NCI-H2081 treated with DMSO at 0.1 percent for 48 hours (cell line): ENCODE measurements at regions not wholly inside any gene's neighbourhood (a gene's known extent, or its start where the extent isn't known, plus 50 kb on each side); places are given as distances from the start of the nearest gene placed in this dataset.
"Not testable (repeated sequence)": the region's sequence is repeated elsewhere in the genome, so short reads cannot be mapped to it uniquely, and the experiment has no call there.

Experiments used
- DNase-seq: peaks from one replicate; lab custom pipeline; 2025; lab: John Stamatoyannopoulos, UW

DNA sequence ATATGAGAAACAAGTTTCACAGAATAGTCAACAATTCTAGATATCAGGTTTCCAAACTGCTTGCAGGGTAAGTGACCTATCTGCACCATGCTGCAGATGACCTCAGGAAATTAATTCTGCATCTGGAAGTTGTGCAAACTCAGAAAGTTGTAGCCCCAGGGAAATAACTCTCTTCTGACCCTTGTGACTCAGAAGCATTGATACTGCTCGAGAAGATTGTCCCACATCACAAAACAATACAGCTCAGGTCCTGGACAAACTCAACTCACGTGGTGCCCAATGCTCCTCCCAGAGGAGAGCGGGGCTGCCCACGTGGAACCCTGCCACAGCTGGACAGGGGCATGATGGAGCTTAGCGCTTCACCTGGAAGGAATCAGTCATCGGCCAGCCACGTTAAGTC lies 221.9 kb upstream of the LRRC61 start:
- not testable (repeated sequence) for DNase-seq

GRCh38 chr7:150107283-150107682 lies 215.9 kb upstream of the LRRC61 start:
- DNase-seq: not testable (repeated sequence)

GRCh38 chr7:150110375-150110820 lies 212.8 kb upstream of the LRRC61 start:
- not testable (repeated sequence) for DNase-seq

- not testable (repeated sequence) for DNase-seq
Observed at GRCh38 chr7:150110882-150111281, 212.3 kb upstream of the LRRC61 start.

- not testable (repeated sequence) for DNase-seq
Observed at GRCh38 chr7:150111373-150112139, 211.6 kb upstream of the LRRC61 start.

DNA sequence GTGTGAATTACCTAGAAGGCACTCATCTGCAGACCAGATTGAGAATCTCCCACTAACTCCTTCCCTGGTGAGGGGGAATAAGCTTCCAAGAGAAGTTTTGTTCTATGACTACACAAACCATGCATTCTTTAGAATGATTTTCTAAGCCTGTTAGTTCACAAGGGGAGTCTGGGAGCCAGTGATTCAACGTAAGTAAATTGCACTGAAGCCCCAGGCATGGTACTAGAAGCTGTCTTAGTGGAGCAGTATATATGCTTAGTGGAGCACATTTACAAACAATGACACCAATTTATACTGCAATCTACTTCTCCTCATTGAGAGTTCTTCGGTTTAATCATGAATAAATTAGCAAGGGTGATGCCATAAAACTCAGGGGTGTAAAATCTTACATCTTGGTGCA lies 209.9 kb upstream of the LRRC61 start:
- not testable (repeated sequence) for DNase-seq

DNA sequence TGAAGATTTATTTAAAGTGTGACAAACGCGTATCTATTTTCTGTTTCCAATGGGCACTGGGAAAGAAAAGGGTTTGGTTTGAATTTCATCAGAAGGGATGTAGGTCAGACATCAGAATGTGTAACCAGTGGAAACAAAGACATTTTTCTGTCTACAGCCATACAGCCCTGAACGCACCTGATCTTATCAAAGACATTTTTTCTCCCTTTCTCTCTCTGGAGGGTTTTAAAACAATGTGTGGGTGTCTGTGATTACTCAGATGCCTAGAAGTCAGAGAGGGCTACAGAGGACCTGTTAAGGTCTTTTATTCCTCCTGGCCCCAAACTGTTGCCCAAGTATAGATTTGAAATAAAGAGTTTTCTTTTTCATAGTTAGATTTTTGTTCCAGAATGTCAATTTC lies 208.6 kb upstream of the LRRC61 start:
- DNase-seq: not testable (repeated sequence)

DNA sequence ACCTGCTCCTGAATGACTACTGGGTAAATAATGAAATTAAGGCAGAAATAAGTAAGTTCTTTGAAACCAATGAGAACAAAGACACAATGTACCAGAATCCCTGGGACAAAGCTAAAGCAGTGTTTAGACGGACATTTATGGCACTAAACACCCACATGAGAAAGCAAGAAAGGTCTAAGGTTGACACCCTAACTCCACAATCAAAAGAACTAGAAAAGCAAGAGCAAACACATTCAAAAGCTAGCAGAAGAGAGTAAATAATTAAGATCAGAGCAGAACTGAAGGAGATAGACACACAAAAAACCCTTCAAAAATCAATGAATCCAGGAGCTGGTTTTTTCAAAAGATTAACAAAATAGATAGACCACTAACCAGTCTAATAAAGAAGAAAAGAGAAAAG lies 203.2 kb upstream of the LRRC61 start:
- not testable (repeated sequence) for DNase-seq

- not testable (repeated sequence) for DNase-seq
Observed at GRCh38 chr7:150125831-150126230, 197.3 kb upstream of the LRRC61 start.

DNA sequence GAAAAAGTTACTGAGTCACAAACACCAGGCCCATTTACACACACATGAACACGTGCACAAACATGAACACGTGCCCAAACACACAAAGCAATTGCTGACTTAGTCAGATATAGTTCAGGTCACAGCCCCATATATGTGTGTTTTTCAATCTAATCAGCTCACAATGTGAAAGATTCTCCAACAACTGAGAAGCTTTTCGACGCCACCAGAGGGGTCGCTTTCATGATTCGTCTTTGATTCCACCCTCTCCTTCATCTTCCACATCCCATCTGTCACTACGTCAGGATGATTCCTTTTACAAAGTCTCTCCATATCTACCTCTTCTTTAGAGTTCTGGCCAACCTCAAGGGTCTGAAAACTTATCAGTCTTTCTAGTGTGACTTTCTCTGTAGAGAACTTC lies 188.7 kb upstream of the LRRC61 start:
- not testable (repeated sequence) for DNase-seq

- DNase-seq: not testable (repeated sequence)
Observed at GRCh38 chr7:150135620-150136190, 187.4 kb upstream of the LRRC61 start.

GRCh38 chr7:150139840-150140239 lies 183.3 kb upstream of the LRRC61 start:
- not testable (repeated sequence) for DNase-seq

DNA sequence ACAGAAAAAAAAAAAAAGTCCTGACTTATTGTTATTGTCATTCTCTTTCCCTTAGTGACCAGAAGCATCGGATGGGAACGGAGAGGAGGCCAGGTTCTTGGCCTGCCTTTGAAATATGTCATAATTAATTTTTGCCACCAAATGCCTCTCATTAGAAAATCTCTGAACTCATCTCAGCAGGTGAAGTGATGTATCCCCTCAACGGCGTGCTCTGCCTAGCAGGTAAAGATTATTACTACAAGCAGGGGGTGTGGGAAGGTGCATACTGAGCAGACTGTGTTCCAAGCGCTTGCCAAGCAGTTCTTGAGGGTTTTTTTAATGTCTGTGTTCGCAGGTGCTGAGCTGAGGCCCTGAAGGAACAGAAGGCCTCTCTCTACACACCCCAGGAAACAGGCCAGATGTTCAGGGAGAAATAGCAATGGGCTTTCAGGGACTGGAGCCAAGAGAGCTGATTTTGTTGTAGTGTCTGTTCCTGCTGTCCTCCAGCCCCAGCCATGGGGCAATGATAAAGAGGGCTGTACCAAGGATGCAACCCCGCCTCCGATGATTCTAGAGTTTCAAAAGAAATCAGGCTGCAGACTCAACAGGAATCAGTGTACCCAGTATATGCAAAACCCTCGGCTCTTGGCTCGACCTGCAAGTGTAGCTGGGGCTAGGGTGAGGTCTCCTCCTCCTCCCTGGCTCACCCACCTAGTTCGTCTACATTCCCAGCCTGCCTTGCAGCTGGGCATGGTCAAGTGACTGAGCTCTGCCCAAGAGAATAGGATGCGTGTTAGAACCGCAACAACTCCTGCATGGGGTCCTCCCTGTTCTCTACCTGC lies 181.4 kb upstream of the LRRC61 start:
- DNase-seq: not testable (repeated sequence)

DNA sequence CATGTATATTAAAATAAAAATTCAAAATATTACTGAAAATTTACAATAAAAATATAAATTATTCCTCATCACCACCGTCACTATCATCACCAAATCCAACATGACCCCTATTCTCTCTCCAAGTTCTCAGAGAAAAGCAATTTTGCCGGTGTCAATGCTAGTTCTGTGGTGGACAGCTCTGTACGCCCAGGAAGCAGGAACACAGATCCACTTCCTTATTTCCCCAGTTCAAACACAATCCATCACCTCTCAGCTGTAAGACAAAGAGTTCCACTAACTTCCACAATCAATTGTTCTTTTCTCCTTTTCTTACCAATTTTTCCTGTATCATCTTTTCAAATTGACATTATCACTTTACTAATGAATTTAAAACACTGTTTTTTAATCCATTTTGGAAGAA lies 177.0 kb upstream of the LRRC61 start:
- DNase-seq: not testable (repeated sequence)

DNA sequence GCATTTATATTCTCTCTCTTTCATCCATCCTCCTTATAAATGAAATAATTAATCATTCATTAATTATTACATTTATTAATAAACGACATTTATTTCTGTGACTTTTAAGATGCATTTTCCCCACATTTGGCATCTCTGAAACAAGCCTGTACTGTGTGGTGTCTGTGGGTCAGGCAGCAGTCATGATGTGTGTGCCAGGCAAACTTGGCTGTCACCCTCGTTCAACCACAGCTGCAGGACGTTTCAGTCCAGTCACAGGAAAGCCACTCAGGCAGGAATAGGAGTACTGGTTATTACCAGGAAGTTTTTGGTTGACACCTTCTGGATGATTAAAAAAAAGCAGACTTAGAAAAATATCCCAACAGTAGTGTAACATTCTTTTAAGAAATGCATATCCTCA lies 175.6 kb upstream of the LRRC61 start:
- not testable (repeated sequence) for DNase-seq

GRCh38 chr7:150156015-150156414 lies 167.1 kb upstream of the LRRC61 start:
- DNase-seq: not testable (repeated sequence)

- DNase-seq: not testable (repeated sequence)
Observed at GRCh38 chr7:150158696-150159095, 164.5 kb upstream of the LRRC61 start.

DNA sequence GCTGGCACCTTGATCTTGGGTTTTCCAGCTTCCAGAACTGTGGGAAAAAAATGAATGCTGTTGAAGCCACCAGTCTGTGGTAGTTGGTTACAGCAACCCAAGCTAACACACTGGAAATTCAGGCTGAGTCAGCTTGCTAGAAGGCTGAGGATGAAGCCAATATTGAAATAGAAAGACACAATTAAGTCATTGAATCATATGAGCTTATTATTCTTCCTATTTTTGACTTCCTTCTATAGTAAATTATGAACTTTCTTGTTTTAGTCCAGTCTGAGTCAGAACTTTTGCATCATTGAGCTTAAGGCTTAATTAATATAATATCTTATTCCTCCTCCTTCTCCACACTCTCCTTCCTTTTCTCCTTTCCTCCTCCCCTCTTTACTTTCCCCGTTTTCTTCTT lies 153.6 kb upstream of the LRRC61 start:
- not testable (repeated sequence) for DNase-seq

DNA sequence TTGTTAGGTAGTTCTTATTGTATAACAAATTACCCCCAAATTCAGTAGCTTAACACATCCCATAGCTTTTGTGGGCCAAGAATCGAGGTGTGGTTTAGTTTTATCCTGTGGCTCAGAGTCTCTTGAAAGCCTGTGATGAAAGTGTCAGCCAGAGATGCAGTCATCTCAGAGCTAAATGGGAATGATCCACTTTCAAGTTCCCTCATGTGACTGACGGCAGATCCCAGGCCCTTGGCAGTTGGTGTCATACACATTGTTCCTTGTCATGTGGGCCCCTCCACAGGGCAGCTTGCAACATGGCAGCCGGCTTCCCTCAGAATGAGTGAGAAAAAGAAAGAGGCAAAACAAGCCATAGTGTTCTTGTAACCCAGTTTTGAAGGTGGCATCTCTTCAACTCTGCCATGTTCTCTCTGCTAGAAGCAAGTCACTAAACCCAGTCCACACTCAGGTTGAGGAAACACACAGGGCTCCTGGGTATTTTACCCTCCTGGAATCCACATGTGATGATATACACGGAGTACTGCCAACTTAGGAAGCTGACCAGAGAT lies 153.1 kb upstream of the LRRC61 start:
- not testable (repeated sequence) for DNase-seq

GRCh38 chr7:150183602-150184001 lies 139.6 kb upstream of the LRRC61 start:
- DNase-seq: not testable (repeated sequence)

DNA sequence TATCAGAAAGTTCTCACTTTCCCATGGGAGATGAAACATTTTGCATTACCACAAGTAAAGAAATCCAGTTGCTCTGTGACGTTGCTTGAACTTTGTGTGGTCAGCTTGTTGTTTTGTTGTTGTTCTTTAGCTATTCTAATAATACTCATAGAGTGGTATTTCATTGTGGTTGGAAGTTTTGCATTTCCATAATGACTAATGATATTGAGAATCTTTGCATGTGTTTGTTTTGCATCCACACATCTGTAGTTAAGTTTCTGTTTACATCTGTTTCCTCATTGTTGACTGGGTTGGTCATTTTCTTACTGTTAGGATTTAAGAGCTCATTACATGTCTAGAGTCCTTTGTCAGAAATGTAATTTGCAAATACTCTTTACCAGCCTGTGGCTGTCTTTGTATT lies 133.2 kb upstream of the LRRC61 start:
- not testable (repeated sequence) for DNase-seq

GRCh38 chr7:150192541-150192940 lies 130.6 kb upstream of the LRRC61 start:
- DNase-seq: not testable (repeated sequence)
